ENCODE measurements at regions not wholly inside any gene's neighbourhood (a gene's known extent, or its start where the extent isn't known, plus 50 kb on each side); places are given as distances from the start of the nearest gene placed in this dataset.

- Histone ChIP-seq H3K9me3 (no peaks in the 10 kb centered on the region), H3K4me3 (no peak overlapping the region), H3K27ac (no peak overlapping the region), H3K27me3 (ENCODE audit: low read depth) (no peaks in the 10 kb centered on the region), H3K36me3 (no peaks in the 10 kb centered on the region), H3K4me1 (no peaks in the 10 kb centered on the region)
- no peak for ATAC-seq
- DNase-seq, result no peak
- intact Hi-C loops (cut with DNase I), result no loop called here
- no peak for TF ChIP-seq CTCF (IDR thresholded peaks at IDR 0.05)
These were observed 160.4 kb downstream of the ABCC12 start for GRCh38 chr16:47995354-47995753.

GRCh38 chr16:47991491-47991890 is 164.3 kb downstream of the ABCC12 start:
- Histone ChIP-seq H3K4me3 (no peak overlapping the region), H3K4me1 (no peaks in the 10 kb centered on the region), H3K27me3 (ENCODE audit: low read depth) (no peaks in the 10 kb centered on the region), H3K9me3 (no peaks in the 10 kb centered on the region), H3K36me3 (no peaks in the 10 kb centered on the region), H3K27ac (no peak overlapping the region)
- intact Hi-C loops (cut with DNase I), result no loop called here
- no peak for ATAC-seq
- no peak for DNase-seq
- TF ChIP-seq CTCF (IDR thresholded peaks at IDR 0.05), result no peak

- H3K4me3 ChIP-seq, result no peak overlapping the region
- no peaks in the 10 kb centered on the region for H3K36me3 ChIP-seq
- H3K27me3 ChIP-seq (ENCODE audit: low read depth), result no peaks in the 10 kb centered on the region
- intact Hi-C loops (cut with DNase I), result no loop called here
- no peak for TF ChIP-seq CTCF (IDR thresholded peaks at IDR 0.05)
- no peak for ATAC-seq
- no peak for DNase-seq
- no peak overlapping the region for H3K27ac ChIP-seq
- H3K4me1 ChIP-seq, result no peaks in the 10 kb centered on the region
- no peaks in the 10 kb centered on the region for H3K9me3 ChIP-seq
These were observed 165.1 kb downstream of the ABCC12 start for GRCh38 chr16:47990676-47991075.

- intact Hi-C loops (cut with DNase I), result no loop called here
- Histone ChIP-seq H3K27ac (no peak overlapping the region), H3K27me3 (ENCODE audit: low read depth) (no peaks in the 10 kb centered on the region), H3K36me3 (no peaks in the 10 kb centered on the region), H3K4me1 (no peaks in the 10 kb centered on the region), H3K4me3 (no peak overlapping the region), H3K9me3 (no peaks in the 10 kb centered on the region)
- DNase-seq (no peak), ATAC-seq (no peak)
- TF ChIP-seq CTCF (IDR thresholded peaks at IDR 0.05), result no peak
These were observed 168.7 kb downstream of the ABCC12 start for GRCh38 chr16:47987136-47987535.

GRCh38 chr16:47986031-47986430 is 169.8 kb downstream of the ABCC12 start:
- H3K36me3 ChIP-seq, result no peaks in the 10 kb centered on the region
- no peak for TF ChIP-seq CTCF (IDR thresholded peaks at IDR 0.05)
- no peak for DNase-seq
- no peak overlapping the region for H3K4me3 ChIP-seq
- no peaks in the 10 kb centered on the region for H3K27me3 ChIP-seq (ENCODE audit: low read depth)
- H3K9me3 ChIP-seq, result no peaks in the 10 kb centered on the region
- H3K4me1 ChIP-seq, result no peaks in the 10 kb centered on the region
- intact Hi-C loops (cut with DNase I), result no loop called here
- H3K27ac ChIP-seq, result no peak overlapping the region
- no peak for ATAC-seq

GRCh38 chr16:47984669-47985068 is 171.1 kb downstream of the ABCC12 start:
- no peak overlapping the region for H3K4me3 ChIP-seq
- no peak overlapping the region for H3K27ac ChIP-seq
- no peaks in the 10 kb centered on the region for H3K4me1 ChIP-seq
- no peaks in the 10 kb centered on the region for H3K36me3 ChIP-seq
- H3K27me3 ChIP-seq (ENCODE audit: low read depth), result no peaks in the 10 kb centered on the region
- DNase-seq (no peak), ATAC-seq (no peak)
- no peaks in the 10 kb centered on the region for H3K9me3 ChIP-seq
- intact Hi-C loops (cut with DNase I), result no loop called here
- no peak for TF ChIP-seq CTCF (IDR thresholded peaks at IDR 0.05)
